AG04449 (cell line): ENCODE measurements at regions not wholly inside any gene's neighbourhood (a gene's known extent, or its start where the extent isn't known, plus 50 kb on each side); places are given as distances from the start of the nearest gene placed in this dataset.

Experiments
- CTCF ChIA-PET: fragments of 350-600 bp; formaldehyde crosslinking; extraction: SDS; loops from one replicate; lab custom pipeline; 2021; ENCODE audit warnings: antibody characterized with exemption; lab: Yijun Ruan, JAX
- POLR2A ChIA-PET: fragments of 400-600, 350-600 bp; formaldehyde crosslinking; extraction: SDS; loops from one replicate; lab custom pipeline; 2020; ENCODE audit warnings: antibody characterized with exemption, inconsistent platforms; lab: Yijun Ruan, JAX
- DNase-seq: peaks from one replicate; pipeline ENCODE4 v3.0.0-alpha.2; 2010; ENCODE audit warnings: low read depth, low spot score
- H3K4me3 ChIP-seq: 2 replicates; pipeline ENCODE4 v1.5.1; 2011; ENCODE audit warnings: low read depth, mild to moderate bottlenecking, control low read depth, low read length
- CTCF ChIP-seq: IDR thresholded peaks from one replicate; pipeline ENCODE4 v1.5.1; 2011; ENCODE audit warnings: mild to moderate bottlenecking, moderate library complexity, low read length, control low read depth, inconsistent platforms; ENCODE audit not compliant: insufficient read depth; ENCODE audit errors: missing control alignments

DNA sequence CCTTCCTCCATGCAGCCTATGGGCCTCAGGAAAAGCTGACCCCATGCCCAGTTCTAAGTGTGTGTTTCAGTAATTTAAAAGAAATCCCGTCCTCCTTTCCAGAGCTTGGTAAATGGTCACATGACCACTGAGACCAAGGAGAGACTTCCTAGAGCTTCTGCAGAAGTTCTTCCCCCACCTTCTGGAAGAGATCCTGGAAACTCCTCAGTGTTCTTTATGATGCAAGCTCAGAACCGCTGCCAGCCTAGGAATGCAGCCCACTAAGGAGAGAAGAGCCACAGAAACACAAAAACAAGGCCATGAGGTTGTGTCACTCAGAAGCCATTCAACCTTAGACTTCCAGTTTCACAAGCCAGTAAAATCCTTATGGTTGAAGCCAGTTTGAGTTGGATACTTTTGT lies 348.4 kb downstream of the TPBG start:
- TF ChIP-seq CTCF: no peak
- ChIA-PET POLR2A (no interaction called here), CTCF (interaction anchor here (0.8 to 1.8 kb wide), 8 partner anchors 9 to 450 kb away, joined by 3 to 5 read pairs (median 3); no protein-coding TSS in a partner anchor)
- H3K4me3 ChIP-seq: no peak overlapping the region
- DNase-seq: peak; percentile 21

- ChIA-PET CTCF (interaction anchor here (0.8 to 1.8 kb wide), 9 partner anchors 9 to 450 kb away, joined by 3 to 5 read pairs (median 3); no protein-coding TSS in a partner anchor), POLR2A (no interaction called here)
- no peak for DNase-seq
- TF ChIP-seq CTCF: no peak
- H3K4me3 ChIP-seq: no peak overlapping the region
These were observed 348.8 kb downstream of the TPBG start for GRCh38 chr6:82712389-82712788.

DNA sequence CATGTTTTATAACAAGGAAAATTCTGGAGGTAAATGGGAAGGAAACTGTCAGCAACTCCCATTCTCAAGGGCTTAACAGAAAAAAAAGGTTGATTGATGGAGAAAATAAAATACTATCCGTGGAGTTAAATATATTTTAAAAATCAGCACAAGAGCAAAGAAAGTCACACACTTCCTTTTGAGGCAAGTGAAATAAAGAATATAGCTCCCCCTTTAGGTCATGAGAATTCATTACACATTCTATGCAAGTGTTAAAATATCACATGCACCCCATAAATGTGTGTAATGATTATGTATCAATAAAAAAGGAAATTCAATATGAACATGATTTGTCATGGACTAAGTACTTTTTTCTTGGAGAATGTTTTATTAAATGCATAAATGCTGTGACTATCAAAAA lies 349.2 kb downstream of the TPBG start:
- CTCF ChIA-PET: interaction anchor here (1.0 to 1.8 kb wide), 7 partner anchors 8 to 450 kb away, joined by 3 to 5 read pairs (median 3); no protein-coding TSS in a partner anchor
- TF ChIP-seq CTCF: no peak
- no peak overlapping the region for H3K4me3 ChIP-seq
- DNase-seq: no peak
- POLR2A ChIA-PET: no interaction called here

DNA sequence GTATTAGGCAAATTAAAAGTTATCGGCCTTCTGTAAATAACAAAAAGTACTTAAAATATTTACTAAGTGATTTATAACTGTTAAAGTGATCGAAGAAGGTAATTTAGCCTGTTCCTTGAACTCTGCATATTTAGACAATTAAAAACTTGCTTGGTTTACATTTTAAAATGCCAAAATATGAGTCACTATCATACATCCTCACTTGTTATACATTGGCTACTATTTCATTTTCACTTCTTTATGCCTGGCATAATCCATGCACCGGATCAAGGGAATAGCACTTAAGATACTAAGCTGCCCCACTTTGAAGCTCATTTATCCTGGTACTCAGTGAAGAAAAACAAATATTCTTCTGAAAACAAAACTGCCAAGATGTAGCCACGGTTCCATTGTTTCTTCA lies 344.6 kb downstream of the UBE3D start:
- H3K4me3 ChIP-seq: no peak overlapping the region
- DNase-seq: no peak
- ChIA-PET POLR2A (no interaction called here), CTCF (interaction anchor here (1.1 kb wide), 1 partner anchor 9 kb away, joined by 5 read pairs; no protein-coding TSS in a partner anchor)
- TF ChIP-seq CTCF: no peak

DNA sequence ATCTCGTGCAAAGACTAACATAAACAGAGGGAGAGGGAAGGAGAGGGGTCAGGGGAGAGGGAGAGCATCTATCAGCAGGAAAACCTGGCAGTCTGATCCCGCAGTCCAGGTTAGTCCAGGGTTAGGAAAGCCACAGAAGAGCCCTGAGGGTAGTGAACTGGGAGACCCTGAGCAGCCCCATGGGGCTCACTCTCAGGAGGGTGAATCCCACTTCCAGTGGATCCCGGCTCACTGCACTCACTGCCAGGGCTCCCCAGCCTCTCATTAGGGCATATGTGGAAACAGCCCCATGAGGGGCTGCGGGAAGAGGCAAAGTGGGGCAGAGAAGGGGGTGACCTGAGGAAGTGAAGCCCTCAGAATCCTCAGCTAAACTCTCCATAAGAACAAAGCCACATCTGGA lies 329.9 kb downstream of the UBE3D start:
- ChIA-PET POLR2A (no interaction called here), CTCF (interaction anchor here (1.5 kb wide), 1 partner anchor 10 kb away, joined by 5 read pairs; no protein-coding TSS in a partner anchor)
- no peak overlapping the region for H3K4me3 ChIP-seq
- no peak for DNase-seq
- TF ChIP-seq CTCF: no peak

DNA sequence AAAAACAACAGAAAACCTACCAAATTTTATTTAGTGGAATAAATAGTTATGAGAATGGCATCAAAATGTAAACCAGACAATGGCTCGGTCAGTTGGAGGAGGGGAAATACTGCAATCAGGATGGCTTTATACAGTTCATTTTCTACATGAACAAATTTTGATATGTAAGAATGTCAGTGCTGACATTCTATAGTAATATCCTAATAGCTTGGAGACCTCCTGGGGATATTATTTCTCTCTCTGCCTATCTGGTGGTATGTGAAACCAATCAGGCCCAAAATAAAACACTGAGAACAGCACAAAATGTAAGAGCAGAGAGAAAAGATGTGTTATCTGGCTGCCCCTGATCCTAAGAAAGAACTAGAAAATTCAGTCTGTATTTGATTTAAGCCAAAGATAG lies 327.7 kb downstream of the UBE3D start:
- DNase-seq: no peak
- no peak for TF ChIP-seq CTCF
- ChIA-PET POLR2A (no interaction called here), CTCF (interaction anchor here (0.9 to 1.2 kb wide), 2 partner anchors 26 to 466 kb away, joined by 3 read pairs; no protein-coding TSS in a partner anchor)
- H3K4me3 ChIP-seq: no peak overlapping the region
